Activated CD4-positive, alpha-beta T cell treated with anti-CD3 and anti-CD28 coated beads, Interleukin-2, amount 50 U/mL, for 4 hours (primary cell): ENCODE measurements at regions not wholly inside any gene's neighbourhood (a gene's known extent, or its start where the extent isn't known, plus 50 kb on each side); places are given as distances from the start of the nearest gene placed in this dataset.
"Not testable (repeated sequence)": the region's sequence is repeated elsewhere in the genome, so short reads cannot be mapped to it uniquely, and the experiment has no call there.

Experiments
- DNase-seq, 2 experiments: peaks; one replicate each; pipeline ENCODE4 v3.0.0-alpha.2; 2020

DNA sequence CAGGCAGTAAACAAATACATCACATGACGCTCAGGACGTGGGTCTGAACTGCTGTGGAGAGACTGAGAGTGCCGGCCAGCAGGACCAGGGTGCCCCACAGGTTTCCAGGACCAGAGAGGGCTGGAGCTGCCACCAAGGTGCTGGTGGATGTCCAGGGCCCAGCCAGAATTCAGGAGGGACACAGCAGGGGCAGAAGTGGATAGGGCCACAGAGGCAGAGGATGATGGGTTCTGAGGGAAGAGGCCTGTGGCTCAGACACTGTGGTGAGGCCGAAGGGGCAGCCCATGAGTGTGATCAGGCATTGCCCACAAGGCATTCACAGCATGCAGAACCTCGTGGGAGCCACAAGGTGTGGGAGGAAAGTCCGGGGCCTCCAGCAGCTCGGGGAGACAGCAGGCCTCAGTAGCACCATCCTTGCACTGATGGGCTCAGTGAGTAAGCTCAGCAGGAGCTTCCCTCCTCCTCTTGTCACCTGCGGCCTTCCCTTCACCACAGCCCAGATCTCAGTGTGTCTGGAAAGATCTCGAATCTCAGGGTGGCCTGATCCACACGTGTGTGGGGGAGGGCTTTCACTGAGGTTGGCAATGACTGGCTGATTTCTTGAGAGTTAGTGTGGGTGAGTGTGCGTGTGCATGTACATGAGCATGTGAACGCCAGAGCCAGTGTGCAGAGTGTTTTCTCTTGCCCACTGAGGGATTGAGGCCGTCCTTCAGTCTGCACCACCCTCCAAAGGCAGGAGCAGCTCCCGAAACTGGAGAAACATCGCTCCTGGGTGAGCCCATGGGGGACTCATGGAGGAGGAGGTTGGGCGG lies 181.8 kb upstream of the RAB6C start:
- DNase-seq: no peak

DNA sequence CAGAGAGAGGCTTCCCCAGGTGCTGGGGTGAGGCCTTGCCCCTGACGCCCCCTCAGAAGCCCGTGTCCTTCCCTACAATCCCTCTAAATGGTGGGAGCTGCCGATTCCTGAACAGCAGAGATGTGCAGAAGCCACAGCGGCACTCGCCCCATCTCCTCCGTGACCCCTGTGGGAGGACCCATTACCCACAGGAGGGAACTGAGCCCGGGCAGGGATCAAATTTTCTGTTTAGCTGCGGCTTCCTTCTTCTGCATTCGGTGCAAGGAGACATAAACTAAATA lies 181.2 kb upstream of the RAB6C start:
- no peak for DNase-seq

DNA sequence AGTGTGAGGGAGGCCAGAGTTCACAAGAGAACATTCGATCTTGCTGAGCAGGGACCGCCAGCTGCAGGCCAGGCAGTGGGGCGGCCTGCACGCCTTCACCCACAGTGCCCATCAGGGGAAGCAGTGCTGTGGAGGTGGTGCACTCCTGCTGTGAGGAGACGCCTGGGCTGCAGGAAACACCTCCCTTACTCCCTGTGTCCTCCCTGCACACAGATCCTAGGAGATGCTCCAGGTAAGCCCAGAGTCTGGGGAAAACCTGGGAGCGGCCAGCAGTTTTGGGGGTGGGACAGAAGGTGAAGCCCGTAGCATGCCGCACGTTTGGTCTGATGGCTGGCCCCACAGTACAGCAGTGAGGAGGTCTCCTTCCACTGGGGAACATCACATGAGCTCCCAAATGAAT lies 180.8 kb upstream of the RAB6C start:
- no peak for DNase-seq

- DNase-seq: no peak
Measured at GRCh38 chr2:129799036-129799958, 180.2 kb upstream of the RAB6C start.

DNA sequence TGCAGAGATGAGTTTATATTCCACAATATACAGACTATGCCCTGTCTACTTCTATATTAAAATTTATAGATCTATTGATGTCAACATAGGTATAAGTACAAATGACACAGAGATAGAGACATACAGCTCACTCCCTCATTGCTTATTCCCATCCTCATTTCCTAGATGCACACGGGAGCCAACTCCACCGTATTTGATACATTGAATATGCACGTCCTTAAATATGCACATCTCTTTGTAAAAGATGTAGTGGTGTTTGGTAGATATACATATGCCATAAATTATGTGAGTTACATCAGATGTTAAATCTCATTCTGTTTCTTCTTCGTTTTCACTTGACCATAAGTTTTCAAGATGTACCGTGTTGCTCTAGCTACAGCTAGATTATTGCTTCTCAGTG lies 179.2 kb upstream of the RAB6C start:
- DNase-seq: no peak

GRCh38 chr2:129800686-129801085 lies 178.8 kb upstream of the RAB6C start:
- no peak for DNase-seq

DNA sequence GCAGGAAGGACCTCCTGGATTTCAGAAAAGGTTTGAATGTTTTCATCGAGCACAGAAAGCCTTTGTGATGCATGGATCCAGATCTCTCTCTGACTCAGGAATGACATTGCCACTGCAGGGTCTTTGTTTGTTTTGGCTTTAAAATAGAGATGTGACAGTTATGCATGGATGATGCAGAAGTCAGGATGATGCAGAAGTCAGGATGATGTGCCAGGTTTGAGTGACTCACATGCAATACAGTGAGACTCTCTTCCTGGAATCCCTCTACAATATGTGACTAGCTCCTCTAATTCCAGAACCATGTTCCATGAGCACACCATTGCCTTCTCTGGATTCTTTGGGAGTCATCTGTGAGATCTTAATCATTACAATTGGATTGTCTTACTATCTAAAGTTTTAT lies 177.9 kb upstream of the RAB6C start:
- DNase-seq: no peak

DNA sequence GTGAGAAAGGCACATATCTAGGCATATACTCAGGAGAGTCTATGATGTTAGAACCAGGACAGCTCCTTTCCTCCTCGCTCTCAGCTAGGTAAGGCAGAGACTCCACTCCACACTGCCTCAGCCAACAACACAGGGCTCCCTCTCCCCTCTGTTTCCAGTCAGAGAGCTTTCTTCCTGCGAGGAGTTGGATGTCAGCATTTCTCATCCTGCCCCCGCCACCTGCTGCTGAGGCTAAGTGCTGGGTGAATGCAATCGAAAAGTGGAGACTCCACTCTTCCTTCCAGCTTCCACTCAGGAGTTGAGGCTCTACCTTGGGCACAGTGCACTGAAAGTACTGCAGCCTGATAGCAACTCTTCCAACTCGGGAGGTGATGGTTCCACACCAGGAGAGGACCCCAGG lies 177.2 kb upstream of the RAB6C start:
- DNase-seq: no peak

GRCh38 chr2:129803032-129803431 lies 176.4 kb upstream of the RAB6C start:
- no peak for DNase-seq

GRCh38 chr2:129803871-129804270 lies 175.6 kb upstream of the RAB6C start:
- no peak for DNase-seq

DNA sequence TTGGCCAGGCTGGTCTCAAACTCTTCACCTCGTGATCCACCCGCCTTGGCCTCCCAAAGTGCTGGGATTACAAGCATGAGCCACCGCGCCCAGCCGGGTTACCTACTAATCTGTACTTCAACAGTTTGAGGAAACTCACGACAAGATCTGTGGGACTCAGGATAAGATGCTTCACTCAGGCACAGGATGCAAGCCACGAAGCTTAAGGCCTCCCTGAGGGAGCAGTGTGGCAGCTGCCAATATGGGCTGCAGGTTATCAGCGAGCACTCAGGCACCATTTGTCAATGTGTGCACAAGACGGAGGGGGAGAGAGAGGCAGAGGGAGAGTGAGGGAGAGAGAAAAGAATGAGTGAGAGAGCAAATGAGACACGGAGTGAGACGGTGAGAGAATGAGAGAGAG lies 173.6 kb upstream of the RAB6C start:
- no peak for DNase-seq

- no peak for DNase-seq
Measured at GRCh38 chr2:129806317-129806716, 173.1 kb upstream of the RAB6C start.

- DNase-seq: no peak
Measured at GRCh38 chr2:129806990-129807389, 172.5 kb upstream of the RAB6C start.

DNA sequence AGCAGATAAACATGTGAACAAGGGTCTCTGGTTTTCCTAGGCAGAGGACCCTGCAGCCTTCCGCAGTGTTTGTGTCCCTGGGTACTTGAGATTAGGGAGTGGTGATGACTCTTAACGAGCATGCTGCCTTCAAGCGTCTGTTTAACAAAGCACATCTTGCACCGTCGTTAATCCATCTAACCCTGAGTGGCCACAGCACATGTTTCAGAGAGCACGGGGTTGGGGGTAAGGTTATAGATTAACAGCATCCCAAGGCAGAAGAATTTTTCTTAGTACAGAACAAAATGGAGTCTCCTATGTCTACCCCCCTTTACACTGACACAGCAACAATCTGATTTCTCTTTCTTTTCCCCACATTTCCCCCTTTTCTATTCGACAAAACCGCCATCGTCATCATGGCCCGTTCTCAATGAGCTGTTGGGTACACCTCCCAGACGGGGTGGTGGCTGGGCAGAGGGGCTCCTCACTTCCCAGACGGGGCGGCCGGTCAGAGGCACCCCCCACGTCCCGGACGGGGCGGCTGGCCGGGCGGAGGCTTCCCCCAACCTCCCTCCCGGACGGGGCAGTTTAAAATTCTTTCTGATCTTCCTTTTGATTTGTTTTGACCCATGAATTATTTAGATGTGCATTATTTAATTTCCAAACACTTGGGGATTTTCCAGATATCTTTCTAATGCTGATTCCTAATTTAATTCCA lies 171.7 kb upstream of the RAB6C start:
- not testable (repeated sequence) for DNase-seq

DNA sequence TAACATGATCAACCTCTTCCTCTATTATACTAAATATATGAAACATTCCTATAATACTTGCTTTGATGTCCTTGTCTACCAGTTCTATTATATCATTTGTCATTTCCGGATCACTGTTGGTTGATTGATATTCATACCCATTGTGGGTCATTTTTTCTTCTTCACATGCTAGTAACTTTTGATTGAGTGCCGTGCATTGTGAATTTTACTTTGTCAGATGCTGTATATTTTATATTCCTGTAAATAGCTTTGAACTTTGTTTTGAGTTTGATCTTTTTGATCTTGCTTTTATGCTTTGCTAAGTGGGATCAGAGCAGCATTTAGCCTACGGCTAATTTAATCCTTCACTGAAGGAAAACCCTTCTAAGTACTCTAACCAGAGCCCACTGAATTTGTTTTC lies 168.9 kb upstream of the RAB6C start:
- DNase-seq: no peak

DNA sequence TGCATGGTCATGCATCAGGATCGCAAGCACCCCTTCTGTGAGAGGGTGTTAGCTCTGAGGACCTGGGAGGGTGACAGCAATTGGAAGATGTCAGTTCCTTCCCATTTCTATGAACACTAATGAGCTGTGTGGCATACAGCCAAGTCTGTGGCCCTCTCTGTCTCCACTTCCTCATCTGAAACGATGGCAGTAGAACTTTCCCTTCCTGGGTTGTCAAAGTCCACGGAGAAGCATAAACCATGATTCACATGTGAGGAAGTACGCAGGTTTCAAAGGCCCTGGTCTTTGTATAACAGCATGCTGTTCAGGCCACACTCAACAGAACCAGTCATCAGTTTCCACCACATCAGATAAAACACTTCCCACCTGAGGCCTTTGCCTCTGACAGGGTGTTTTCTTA lies 167.4 kb upstream of the RAB6C start:
- DNase-seq: no peak

- no peak for DNase-seq
Measured at GRCh38 chr2:129812654-129813053, 166.8 kb upstream of the RAB6C start.

GRCh38 chr2:129813404-129813803 lies 166.1 kb upstream of the RAB6C start:
- DNase-seq: no peak

DNA sequence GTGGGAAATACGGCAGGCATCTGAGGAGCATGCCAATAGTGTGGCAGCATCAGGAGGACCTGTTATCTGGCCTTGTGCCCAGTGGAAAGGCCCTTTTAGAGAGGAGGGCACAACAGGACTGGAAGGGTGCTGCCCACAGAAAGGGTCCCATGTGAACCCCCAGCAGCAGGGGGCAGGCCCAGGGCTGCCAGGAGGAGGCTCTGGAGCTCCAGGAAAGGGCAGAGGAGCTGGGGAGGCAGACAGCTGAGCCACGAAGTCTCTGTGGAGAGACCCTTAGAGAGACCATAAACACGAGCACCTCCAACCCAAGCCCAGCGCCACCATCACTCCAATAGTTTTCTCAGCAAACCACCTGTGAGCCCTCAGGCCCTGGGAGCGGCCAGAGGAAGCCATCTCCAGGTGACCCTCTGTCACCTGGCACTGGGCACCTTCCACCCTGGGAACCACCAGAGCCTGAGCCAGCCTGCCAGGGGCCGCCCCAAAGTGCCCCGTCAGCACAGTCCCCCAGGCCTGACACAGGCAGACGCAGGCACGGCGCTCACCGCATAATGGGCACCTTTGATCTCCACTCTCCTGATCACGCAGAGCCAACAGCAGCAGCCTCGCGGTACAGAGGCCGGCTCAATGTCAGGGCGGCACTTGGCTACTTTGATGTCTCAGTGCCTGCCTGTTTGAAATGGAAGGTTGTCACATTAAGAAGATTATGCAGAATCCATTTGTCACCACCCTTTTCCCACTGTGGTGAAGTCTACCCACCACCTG lies 162.5 kb upstream of the RAB6C start:
- DNase-seq: no peak

DNA sequence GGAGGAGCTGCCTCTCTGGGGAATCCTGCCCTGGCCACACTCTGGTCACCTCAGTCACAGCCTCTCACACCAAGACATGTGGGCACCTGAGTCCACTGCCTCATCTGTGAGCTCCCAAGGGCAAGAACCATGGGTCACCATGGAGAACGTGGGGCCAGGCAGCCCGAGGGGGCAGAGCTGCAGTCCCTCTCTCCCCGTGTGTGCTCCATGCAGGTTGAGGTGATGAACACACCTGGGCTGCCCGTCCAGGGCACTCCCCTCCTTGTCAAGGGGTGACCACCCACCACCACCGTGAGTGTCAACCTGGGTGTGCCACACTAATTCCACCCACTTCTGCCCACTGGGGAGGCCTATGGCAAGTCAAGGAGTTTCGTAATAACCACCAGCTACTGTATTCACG lies 159.6 kb upstream of the RAB6C start:
- DNase-seq: no peak

- DNase-seq: no peak
Measured at GRCh38 chr2:129820908-129821307, 158.6 kb upstream of the RAB6C start.

DNA sequence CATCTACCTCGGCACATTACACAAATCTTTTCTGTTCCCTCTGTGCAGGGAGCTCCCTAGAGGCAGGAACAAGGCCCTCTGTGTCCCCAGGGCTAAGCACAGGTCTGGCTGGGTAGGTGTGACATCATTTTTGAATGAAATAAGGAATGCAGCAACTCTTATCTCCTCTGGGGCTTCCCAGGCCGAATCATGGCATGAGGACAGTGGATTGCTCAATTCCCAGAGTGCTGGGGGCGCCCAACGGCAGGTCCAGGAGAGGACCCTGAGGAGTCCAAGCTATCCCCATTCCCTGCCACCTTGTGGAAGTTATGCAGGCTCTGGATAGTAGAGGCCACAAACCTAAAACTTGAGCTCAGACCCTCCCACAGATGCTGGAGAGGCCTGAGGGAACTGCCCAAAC lies 158.0 kb upstream of the RAB6C start:
- no peak for DNase-seq

- DNase-seq: no peak
Measured at GRCh38 chr2:129823044-129823443, 156.4 kb upstream of the RAB6C start.
